RWPE2 (cell line): ENCODE measurements at regions not wholly inside any gene's neighbourhood (a gene's known extent, or its start where the extent isn't known, plus 50 kb on each side); places are given as distances from the start of the nearest gene placed in this dataset.

Experiments
- ATAC-seq: fragments of 200-7000 bp; cut with Tn5 transposase; 3 replicates; pipeline ENCODE4 v1.9.1; 2021; ENCODE audit warnings: low read depth
- DNase-seq: peaks from one replicate; pipeline ENCODE4 v3.0.0-alpha.2; 2020; ENCODE audit warnings: low spot score
- H3K27ac ChIP-seq: fragments of 450-650 bp; 2 replicates; pipeline ENCODE4 v1.5.1; 2017; ENCODE audit warnings: mild to moderate bottlenecking; ENCODE audit not compliant: poor library complexity, severe bottlenecking
- H3K27me3 ChIP-seq: fragments of 250-450 bp; sonication (Bioruptor Pico); 2 replicates; pipeline ENCODE4 v1.5.1; 2021; ENCODE audit warnings: mild to moderate bottlenecking, moderate library complexity; ENCODE audit not compliant: insufficient read depth, poor library complexity, severe bottlenecking
- H3K36me3 ChIP-seq: fragments of 250-450 bp; sonication (Bioruptor Pico); 2 replicates; pipeline ENCODE4 v1.5.1; 2020; ENCODE audit warnings: low read depth, mild to moderate bottlenecking, moderate library complexity
- H3K4me1 ChIP-seq: fragments of 250-450 bp; sonication (Bioruptor Pico); 2 replicates; pipeline ENCODE4 v1.5.1; 2021; ENCODE audit warnings: mild to moderate bottlenecking, moderate library complexity; ENCODE audit not compliant: insufficient read depth, poor library complexity, severe bottlenecking
- H3K4me3 ChIP-seq: fragments of 250-450 bp; sonication (Bioruptor Pico); 2 replicates; pipeline ENCODE4 v1.5.1; 2021; ENCODE audit warnings: mild to moderate bottlenecking, moderate library complexity; ENCODE audit not compliant: severe bottlenecking
- H3K9me3 ChIP-seq: fragments of 250-450 bp; sonication (Bioruptor Pico); 2 replicates; pipeline ENCODE4 v1.5.1; 2021; ENCODE audit warnings: mild to moderate bottlenecking, moderate library complexity; ENCODE audit not compliant: severe bottlenecking
- CTCF ChIP-seq: fragments of 450-650 bp; IDR thresholded peaks from one replicate; pipeline ENCODE4 v1.5.1; 2017; ENCODE audit warnings: mild to moderate bottlenecking, moderate library complexity; ENCODE audit not compliant: poor library complexity, severe bottlenecking

GRCh38 chr3:102576651-102577050 lies 141.8 kb downstream of the ZPLD1 start:
- Histone ChIP-seq H3K4me1 (no peaks in the 10 kb centered on the region), H3K27ac (no peak overlapping the region), H3K36me3 (no peaks in the 10 kb centered on the region), H3K4me3 (no peak overlapping the region), H3K27me3 (no peaks in the 10 kb centered on the region), H3K9me3 (no peaks in the 10 kb centered on the region)
- no peak for DNase-seq
- no peak for ATAC-seq
- no peak for TF ChIP-seq CTCF

GRCh38 chr3:102577082-102577789 lies 142.4 kb downstream of the ZPLD1 start:
- Histone ChIP-seq H3K27ac (no peak overlapping the region), H3K4me1 (no peaks in the 10 kb centered on the region), H3K9me3 (no peaks in the 10 kb centered on the region), H3K36me3 (no peaks in the 10 kb centered on the region), H3K4me3 (no peak overlapping the region), H3K27me3 (no peaks in the 10 kb centered on the region)
- DNase-seq = no peak
- ATAC-seq = no peak
- no peak for TF ChIP-seq CTCF

- Histone ChIP-seq H3K4me3 (no peak overlapping the region), H3K27me3 (no peaks in the 10 kb centered on the region), H3K4me1 (no peaks in the 10 kb centered on the region), H3K36me3 (no peaks in the 10 kb centered on the region), H3K9me3 (no peaks in the 10 kb centered on the region), H3K27ac (no peak overlapping the region)
- no peak for DNase-seq
- no peak for TF ChIP-seq CTCF
- ATAC-seq = no peak
Observed at GRCh38 chr3:102580760-102581159, 145.9 kb downstream of the ZPLD1 start.

- no peaks in the 10 kb centered on the region for H3K4me1 ChIP-seq
- ATAC-seq = no peak
Observed at GRCh38 chr3:102586485-102586884, 151.7 kb downstream of the ZPLD1 start.

More at GRCh38 chr3:102586485-102586884, 151.7 kb downstream of the ZPLD1 start:
- no peak for TF ChIP-seq CTCF
- Histone ChIP-seq H3K27me3 (no peaks in the 10 kb centered on the region), H3K36me3 (no peaks in the 10 kb centered on the region), H3K4me3 (no peak overlapping the region), H3K9me3 (peaks cover 2% of the 10 kb centered on the region), H3K27ac (no peak overlapping the region)
- DNase-seq = no peak
